PFSK-1 (cell line): ENCODE measurements at regions not wholly inside any gene's neighbourhood (a gene's known extent, or its start where the extent isn't known, plus 50 kb on each side); places are given as distances from the start of the nearest gene placed in this dataset.

Source experiments
- FOXP2 ChIP-seq: optimal IDR thresholded peaks from 2 replicates; pipeline ENCODE3; 2011; ENCODE audit warnings: borderline replicate concordance, control low read depth, inconsistent platforms; ENCODE audit not compliant: insufficient read depth; ENCODE audit errors: extremely low read length, extremely low read depth
- POLR2AphosphoS5 ChIP-seq: IDR thresholded peaks from 2 replicates; pipeline ENCODE4 v1.6.1; 2012; ENCODE audit warnings: low read depth, mild to moderate bottlenecking, control low read depth, low read length, moderate library complexity
- REST ChIP-seq, 2 experiments: IDR thresholded peaks; 2 replicates each; pipeline versions ENCODE4 v1.6.1 to v1.8.0; 2011 to 2012; ENCODE audit warnings: low read depth in 2 of 2, low read length in 2 of 2, control low read depth in 1 of 2, inconsistent platforms in 1 of 2, mild to moderate bottlenecking in 1 of 2, moderate library complexity in 1 of 2; ENCODE audit not compliant: insufficient read depth in 1 of 2
- SIN3A ChIP-seq: IDR thresholded peaks from 2 replicates; pipeline ENCODE4 v1.6.1; 2012; ENCODE audit warnings: mild to moderate bottlenecking, low read length, moderate library complexity, borderline replicate concordance; ENCODE audit not compliant: insufficient read depth
- TAF1 ChIP-seq: IDR thresholded peaks from 2 replicates; pipeline ENCODE4 v1.6.1; 2012; ENCODE audit warnings: low read length, control low read depth, borderline replicate concordance; ENCODE audit not compliant: insufficient read depth

- TF ChIP-seq FOXP2 (no peak), SIN3A (no peak), POLR2AphosphoS5 (no peak), REST (IDR thresholded peaks at IDR 0.05; ENCODE audit: insufficient read depth in 1 of 2, low read depth in 2 of 2, low read length in 2 of 2) (no peak), TAF1 (no peak)
Observed at GRCh38 chr18:55073834-55074233, 114.6 kb upstream of the CCDC68 start.

- TF ChIP-seq REST (IDR thresholded peaks at IDR 0.05; ENCODE audit: insufficient read depth in 1 of 2, low read depth in 2 of 2, low read length in 2 of 2) (no peak), POLR2AphosphoS5 (no peak), SIN3A (no peak), FOXP2 (no peak), TAF1 (no peak)
Observed at GRCh38 chr18:55073116-55073515, 113.9 kb upstream of the CCDC68 start.

GRCh38 chr18:55072698-55073097 is 113.4 kb upstream of the CCDC68 start:
- TF ChIP-seq POLR2AphosphoS5 (no peak), FOXP2 (no peak), REST (IDR thresholded peaks at IDR 0.05; ENCODE audit: insufficient read depth in 1 of 2, low read depth in 2 of 2, low read length in 2 of 2) (no peak)

GRCh38 chr18:55072181-55072580 is 112.9 kb upstream of the CCDC68 start:
- TF ChIP-seq POLR2AphosphoS5 (no peak), TAF1 (no peak), FOXP2 (no peak), SIN3A (no peak), REST (IDR thresholded peaks at IDR 0.05; ENCODE audit: insufficient read depth in 1 of 2, low read depth in 2 of 2, low read length in 2 of 2) (no peak)

- TF ChIP-seq REST (IDR thresholded peaks at IDR 0.05; ENCODE audit: insufficient read depth in 1 of 2, low read depth in 2 of 2, low read length in 2 of 2): no peak
- no peak for TF ChIP-seq SIN3A
- TF ChIP-seq TAF1: no peak
- no peak for TF ChIP-seq FOXP2
- TF ChIP-seq POLR2AphosphoS5: no peak
Observed at GRCh38 chr18:55069497-55069896, 110.2 kb upstream of the CCDC68 start.
